ENCODE measurements at regions not wholly inside any gene's neighbourhood (a gene's known extent, or its start where the extent isn't known, plus 50 kb on each side); places are given as distances from the start of the nearest gene placed in this dataset.

DNA sequence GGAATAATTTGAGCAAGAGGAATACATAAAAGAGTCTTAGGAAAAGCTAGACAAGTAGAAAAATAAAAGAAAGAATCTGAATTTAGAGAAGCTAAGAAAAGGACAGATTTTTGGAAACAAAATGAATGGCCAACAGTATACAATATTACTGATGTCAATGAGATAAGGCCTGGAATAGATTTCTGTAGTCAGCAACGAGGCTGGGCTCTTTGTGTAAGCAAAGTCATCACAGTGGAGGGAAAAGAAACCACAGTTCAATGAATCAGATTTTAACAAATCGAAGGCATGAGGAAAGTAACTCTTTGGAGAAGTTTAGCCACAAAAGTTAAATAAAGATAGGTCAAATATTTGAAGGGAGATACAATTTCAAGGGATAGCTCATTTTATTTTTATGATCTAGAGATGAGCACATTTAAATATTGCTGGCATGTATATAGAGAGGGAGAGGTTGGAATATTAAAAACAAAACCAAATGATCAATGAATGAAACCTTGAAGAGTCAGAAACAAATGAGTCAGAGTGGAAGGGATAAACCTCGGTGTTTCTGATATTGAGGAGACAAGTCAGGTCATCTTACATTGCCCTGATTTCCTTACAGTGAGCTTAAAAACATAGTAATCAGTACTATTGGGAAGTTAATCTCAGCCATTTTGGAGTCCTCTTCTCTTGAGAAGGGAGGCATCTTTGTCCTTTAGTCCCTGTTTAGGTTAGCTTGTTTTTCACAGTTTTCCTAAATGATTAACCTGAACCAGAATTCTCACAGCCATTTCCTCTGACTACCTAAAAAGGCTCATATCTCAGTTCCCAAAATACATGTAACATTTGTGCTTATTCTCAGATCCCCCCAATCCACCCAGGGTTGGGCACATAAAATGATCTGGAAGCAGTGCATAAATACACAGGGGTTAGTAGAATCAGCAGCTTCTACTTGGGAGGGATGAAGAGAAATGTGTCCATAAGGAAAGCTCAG, 620.0 kb upstream of the B3GALT2 start:
- no peak for DNase-seq

DNA sequence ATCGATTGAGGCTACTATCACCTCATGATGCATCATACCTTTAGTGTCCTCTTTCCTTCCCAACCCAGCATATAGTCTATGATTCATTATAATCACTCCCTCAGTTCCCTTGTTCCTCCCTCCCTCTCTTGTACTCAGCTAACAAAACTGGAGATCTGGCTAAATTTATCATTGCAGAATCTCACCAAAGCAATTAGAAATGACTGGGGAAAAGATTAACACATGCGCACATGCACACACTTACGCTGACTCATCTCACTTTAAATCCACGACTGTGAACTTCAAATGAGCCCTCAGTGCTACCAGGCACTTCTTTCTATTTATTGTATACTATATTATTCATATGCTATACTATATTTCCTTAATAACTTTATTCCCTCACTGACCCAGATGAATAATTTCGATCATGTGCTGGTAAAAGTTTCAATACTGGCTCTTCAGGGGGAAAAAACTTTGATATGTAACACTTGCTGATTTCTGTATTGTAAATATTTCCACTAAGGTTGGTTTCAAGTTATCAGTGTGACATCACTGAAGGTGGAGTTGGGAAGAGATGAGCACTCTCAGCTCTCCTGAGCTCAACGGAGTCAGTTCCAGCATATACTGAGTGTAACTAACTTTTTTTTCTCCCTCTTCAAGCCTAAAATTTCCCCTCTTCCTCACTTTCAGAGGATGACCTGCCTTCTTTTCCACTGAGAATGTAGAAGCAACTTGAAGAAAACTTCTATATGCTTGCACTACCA, 613.7 kb upstream of the B3GALT2 start:
- no peak for DNase-seq

DNA sequence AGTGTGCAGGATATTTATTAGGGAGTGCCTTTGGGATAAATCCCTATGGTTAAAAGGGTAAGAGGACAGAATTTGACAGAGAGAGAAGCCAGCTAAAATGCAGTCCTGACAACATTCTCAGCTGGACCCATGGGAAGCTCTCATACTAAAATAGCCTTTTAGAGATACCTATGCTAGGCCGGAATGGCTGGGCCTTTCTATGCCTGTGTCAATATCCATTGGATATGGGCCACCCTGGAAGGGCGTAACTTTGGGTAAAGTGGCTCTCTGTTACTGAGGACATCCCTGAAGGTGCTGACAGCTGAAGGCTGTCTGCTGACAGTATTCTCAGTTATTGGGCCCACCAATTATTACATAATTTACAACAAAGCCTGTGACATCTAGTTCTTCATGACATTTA, 613.0 kb upstream of the B3GALT2 start:
- no peak for DNase-seq

DNA sequence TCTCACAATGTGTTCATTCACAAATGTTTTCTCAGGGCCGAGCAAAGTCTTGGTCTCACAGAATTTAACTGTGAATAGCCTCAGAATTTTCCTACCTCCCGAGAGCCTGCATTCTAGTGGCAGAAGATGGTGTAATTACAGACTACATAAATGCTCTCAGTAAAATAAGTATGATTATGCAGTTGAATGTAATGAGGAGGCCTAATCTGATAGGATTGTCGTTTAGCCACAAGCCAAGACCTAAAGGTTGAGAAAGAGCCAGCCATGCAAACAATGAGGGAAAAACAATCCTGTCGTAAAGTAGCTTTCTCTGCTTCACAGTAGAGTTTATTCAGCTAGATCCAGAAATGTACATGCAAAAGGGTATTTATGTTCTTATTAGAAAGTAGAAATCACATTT, 607.8 kb upstream of the B3GALT2 start:
- DNase-seq = no peak

DNA sequence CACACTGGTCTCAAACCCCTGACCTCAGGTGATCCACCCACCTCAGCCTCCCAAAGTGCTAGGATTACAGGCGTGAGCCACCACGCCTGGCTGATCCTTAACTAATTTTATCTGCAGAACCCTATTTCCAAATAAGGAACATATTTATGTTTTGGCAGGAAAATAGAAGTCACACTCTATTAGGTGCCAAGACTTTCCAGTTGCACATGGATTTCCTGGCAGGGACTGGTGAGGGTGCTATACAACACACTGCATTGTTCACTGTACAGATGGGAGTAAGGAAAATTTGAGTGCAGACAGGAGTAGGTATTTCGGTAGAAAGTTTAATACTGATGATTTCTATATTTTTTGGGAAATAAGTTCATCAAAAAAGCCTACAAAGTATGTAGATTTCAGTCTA, 605.3 kb upstream of the B3GALT2 start:
- DNase-seq = no peak

DNA sequence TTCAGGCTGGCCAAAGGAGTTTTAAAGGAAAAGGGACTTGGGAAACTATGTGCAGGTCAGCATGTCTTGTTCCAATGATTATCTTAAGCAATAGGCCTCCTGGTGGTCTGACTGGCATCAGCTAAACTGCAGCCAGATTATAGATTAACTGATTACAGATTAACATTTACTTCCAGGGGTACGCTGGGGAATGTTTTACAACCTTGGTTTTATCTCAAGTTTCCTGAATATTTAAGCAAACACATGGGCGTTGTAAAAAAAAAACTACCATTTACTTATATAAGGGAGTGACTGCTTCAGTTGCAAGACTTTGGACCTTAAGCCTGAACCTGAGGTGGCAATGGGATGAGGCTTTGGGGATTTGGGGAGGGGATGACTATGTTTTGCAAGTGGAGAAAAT, 600.6 kb upstream of the B3GALT2 start:
- DNase-seq = no peak

DNA sequence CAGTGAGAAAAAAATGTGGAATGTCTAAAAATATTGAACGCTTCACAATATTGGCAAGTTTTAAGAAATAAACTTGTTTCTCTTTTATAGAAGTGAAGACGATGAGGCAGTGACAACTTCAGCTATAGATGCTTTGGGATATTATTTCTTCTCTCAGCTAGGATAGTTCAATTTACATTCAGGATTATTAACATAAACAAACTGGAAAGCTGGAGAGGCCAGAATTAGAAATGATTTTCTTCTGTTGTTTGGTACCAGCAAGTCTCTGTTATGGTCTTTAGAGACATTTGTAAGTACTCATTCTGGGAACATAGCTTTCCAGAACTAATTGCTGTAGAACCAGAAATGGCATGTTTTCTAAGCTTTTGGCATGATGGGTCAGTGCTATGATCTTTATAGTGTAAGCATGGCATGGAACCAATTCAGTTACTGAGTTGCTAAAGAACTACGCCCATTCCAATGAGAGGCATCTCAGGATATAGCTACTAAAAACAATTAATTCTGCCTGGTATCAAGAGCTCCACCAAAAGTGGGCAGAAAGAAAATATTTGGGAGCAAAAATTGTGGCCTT, 599.5 kb upstream of the B3GALT2 start:
- no peak for DNase-seq

DNA sequence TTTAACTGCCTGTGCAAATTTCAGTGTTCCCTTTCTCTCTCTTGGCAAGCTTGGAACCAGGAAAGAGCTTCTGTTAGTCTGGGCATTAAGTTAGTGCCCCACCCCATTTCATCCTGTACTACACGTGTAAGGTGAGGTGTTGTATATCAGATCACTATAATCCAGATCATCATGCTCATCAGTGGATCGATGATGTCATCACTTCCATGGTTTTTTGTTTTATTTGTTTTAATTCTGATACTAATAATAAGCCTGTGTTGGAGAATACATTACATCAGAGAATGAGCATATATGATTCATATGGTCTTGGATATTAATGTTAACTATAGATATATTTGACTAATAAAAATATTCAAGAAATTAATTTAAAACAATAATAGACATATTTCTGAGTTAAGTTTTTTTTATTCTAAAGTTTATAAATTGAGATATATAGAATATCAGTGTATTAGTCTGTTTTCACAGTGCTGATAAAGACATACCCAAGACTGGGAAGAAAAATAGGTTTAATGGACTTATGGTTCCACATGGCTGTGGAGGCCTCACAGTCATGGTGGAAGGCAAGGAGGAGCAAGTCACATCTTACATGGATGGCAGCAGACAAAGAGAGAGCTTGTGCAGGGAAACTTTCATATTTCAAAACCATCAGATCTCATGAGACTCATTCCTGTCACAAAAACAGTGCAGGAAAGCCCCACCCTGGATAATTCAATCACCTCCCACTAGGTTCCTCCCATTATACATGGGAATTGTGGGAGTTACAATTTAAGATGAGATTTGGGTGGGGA, 588.3 kb upstream of the B3GALT2 start:
- no peak for DNase-seq

DNA sequence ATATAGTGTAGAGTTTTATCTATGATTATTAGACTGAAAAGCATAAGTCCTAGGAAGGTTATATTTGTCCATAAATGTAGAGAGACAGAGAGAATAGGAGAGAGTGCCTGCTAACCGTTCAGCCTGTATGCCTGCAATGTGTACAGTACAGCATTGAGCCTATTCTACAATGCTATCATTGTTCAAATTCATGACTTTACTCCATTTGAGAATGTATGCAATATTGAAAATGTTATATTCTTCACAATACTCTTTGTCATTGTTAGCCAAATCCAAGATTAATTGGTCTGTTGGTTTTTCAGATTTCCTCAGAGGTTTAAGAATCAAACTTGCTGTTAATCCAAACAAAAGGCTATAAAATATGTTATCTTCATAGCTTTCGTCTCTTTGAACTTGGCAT, 585.2 kb upstream of the B3GALT2 start:
- no peak for DNase-seq

DNA sequence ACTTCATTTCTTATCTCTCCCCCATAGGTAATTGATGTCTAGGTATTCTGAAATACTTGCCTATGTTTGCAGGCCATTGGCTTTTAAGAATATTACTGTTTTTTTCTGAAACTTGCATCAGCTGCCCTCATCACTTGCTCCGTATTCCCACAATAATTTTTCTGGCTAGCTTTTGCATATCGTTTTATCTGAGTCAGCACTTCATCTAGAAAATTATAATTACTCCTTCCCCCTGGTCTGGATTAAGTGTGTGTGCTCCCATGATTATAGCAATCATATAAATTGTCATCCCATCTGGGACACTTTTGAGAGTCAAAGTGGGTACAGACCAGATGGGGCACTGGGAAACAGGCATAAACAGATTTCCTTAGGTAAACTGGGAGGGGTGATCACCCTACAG, 583.2 kb upstream of the B3GALT2 start:
- peak; percentile 66 for DNase-seq

DNA sequence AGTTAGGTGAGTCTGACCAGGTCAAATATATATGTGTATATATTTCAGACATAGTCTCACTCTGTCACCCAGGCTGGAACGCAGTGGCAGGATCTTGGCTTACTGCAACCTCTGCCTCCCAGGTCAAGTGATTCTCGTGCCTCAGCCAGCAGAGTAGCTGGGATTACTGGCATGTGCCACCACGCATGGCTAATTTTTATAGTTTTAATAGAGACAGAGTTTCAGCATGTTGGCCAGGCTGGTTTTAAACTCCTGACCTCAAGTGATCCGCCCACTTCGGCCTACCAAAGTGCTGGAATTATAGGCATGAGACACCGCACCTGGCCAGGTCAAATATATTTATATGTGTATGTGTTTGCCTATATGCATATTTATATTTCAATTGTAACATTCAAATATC, 581.5 kb upstream of the B3GALT2 start:
- no peak for DNase-seq

DNA sequence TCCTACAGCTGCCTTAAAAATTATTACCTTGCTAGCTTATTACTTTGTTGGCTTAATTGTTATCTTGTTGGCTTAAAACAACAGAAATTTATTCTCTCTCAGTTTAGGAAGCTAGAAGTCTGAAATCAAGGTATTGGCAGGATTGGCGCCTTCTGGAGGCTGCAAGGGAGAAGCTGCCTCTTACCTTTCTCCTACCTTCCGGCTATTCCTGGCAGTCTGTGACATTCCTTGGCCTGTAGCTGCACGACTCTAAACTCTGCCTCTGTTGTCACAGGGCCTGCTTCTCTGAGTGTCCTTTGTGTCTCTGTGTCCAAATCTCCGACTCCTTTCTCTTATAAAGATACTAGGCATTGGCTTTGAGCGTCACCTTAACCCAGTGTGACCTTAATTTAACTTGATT, 579.9 kb upstream of the B3GALT2 start:
- DNase-seq = no peak

DNA sequence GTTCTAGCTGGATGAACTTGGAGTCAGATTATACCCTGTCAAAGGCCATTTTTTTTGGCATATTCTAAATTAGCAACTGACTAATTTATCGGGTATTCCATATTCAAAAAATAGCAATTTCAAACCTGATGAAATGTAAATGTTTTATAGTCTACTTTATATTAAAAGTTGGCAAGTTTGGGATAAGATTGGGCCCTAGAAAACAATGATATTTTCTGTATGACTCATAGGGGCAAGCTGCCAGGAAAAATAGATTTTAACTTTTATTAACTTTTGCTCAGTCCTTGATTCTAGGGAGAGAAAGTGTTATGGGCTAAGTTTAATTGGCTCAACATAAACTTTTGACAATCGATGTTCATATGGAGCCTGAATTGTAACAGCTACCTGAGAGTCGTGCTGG, 576.9 kb upstream of the B3GALT2 start:
- no peak for DNase-seq

DNA sequence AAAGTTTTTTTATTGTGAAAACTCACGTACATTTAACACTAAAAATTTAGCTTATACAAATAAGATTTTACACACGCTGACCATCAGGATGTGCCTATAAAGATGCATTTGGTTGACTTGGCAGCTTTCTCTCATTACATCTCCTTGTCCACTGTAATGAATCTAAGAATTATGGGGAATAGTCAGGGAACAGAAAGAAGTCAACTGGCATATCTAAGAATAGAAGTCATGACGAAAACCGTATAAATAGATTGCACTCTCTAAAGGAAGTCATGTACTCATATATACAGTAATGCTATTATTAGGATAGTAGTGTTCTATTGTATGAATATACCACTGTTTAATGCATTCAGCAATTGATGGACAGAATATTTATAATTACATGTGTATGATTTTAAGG, 575.8 kb upstream of the B3GALT2 start:
- no peak for DNase-seq

DNA sequence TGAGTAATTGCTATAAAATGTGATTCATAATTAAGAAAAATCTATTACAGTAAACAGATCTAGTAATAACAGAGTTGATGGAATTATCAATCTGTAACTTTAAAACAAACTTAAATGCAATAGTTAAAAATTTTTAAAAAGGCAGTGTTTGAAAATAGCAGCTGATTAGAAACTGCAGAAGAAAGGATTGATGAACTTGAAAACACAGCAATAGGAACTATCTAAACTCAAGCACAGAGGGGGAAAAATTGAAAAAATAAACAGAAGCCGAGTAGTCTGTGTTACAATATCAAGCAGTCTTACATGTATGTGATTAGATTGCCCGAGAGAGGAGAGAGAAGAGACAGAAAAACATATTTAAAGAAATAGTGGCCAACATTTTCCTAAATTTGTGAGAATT, 569.0 kb upstream of the B3GALT2 start:
- no peak for DNase-seq

DNA sequence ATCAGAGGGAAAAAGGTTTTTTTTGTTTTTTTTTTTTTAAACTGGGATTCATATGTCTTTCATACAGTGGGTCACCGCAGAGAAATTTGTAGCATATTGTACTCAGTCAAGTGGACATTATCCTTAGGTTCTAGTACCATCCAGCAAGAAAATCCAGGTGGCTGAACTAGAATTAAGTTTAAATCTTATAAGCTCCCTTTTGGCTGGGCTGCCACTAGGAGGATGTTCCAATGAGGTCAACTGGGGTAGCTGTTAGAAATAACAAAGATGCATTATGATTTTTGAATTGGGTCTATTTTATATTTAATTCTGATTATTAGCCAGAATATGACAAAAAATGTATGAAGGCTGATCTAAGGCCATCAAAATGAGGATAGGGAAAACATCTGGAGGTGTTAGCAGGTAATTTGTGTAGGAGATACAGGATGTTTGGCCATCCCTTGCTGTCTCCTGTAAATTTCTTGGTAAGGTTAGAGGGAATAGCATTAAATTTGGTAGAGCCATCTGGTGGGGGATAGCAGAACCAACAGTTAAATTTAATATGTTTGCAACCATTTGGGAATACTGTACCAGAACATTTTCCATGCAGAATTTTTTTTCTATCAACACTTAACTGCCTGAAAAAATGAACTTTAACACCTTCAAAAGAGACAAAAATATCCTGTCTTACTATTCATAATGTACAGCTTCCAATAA, 568.5 kb upstream of the B3GALT2 start:
- peak; percentile 10 for DNase-seq

DNA sequence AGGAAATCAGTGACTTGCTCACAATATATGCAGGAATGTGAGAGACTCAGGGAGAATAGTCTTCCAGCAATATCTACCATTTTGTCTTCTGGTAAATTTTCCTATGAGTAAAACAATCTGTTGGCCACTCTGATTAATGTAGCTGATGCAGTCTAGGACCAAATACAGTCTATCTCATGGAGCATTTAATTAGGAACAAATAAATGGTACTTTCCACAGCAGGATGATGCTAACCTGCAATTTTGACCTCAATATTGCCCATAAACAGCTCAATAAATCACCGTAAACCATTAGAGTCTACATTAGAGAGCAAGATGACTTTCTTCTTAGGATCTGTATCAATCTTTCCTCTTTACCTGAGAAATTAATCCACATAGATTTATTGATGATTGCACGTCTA, 567.7 kb upstream of the B3GALT2 start:
- DNase-seq = no peak

DNA sequence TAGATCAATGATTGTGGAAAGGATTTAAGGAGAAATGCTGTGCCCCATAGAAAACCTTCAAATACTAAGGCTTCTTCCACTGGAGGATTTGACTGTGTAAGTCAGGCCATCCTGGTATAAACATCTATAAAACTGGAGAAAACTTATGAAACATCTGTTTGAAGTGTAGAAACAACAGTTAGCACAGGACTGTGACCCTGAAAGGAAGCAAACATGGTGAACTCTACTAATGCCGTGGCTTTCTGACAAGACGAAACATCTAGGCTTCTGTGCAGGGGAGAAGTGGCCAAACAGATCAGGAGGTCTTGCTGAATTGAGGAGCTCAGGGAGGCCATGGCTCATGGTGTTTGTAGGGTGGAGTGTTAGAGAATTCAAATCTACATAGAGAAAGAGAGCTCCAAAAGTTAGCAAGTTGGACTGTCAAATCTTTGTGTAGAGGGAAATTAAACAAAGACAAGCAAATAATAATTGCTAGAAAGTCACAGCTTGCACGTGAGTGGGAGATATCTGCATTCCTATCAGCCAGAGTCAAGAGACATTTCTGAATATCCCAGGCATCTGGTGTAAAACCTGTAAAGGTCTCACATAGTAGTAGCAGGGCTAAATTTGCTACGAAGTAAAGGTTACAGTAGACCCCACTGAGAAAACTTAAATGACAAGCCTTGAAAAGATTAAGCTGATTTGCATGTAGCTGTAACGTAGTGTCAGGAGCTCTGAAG, 566.8 kb upstream of the B3GALT2 start:
- no peak for DNase-seq

DNA sequence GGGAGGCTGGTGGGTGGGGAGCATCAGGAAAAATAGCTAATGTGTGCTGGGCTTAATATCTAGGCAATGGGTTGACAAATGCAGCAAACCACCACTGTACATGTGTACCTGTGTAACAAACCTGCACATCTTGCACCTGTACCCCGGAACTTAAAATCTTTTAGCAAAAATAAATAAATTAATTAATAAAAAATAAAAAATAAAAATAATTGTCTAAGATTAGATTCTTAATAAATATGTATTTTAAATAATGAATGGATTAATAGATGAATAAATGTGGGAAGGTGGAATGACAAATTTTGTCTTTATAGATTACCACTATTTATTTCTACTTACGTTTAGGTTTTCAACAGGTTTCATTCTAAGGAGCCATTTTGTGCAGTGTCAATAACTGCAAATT, 563.5 kb upstream of the B3GALT2 start:
- no peak for DNase-seq

DNA sequence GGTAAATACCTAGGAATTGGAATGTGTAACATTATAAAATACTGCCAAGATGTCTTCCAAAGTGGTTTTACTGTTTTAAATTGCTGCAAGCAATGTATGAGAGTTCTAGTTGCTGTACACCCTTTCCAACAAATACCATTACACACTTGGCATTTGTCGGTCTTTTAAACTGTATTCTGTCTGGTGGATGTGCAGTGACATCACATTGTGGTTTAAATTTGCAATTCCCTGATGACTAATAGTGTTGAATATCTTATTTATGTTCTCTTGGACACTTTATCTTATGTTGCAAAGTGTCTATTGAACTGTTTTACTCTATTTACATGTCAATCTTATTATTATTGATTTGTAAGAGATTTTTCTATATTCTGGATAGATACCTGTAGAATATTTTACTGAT, 561.2 kb upstream of the B3GALT2 start:
- no peak for DNase-seq

DNA sequence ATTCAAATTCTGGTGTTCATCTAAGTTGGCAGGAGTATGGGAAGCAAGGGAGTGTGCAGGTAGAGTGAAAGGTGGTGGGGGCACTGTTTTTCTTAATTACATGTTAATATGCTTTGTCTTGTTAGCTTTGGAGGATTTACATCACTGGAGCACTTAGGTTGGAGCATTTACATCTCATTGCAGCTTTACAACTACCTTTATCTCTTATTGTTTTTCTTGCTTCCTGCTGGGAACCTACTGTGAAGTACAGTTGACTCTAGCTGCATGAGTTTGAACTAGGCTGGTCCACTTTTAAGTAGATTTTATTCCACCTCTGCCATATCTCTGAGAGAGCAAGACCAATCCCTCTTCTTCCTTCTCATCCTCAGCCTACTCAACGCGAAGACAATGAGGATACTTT, 554.8 kb upstream of the B3GALT2 start:
- DNase-seq = no peak

DNA sequence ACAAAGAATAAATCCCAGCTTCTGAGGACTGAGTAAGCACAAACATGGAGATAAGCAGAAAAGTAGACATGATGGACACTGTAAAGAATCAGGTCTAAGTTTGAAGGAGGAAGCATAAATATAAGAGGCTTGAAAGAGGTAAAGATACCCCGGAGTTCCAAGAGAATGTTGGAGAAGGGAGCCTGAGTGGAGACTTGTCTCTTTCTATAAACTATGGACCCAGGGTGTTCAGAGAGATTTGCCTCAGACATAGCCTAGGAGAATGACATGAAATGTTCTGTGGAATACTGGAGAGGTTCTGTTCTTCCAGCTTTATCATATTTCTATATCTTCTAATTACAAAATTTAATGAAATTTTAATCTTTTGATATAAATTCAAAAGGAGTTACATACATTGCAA, 554.3 kb upstream of the B3GALT2 start:
- no peak for DNase-seq

Data from NCI-H2171 treated with DMSO at 0.1 percent for 48 hours (cell line).